ENCODE measurements at regions not wholly inside any gene's neighbourhood (a gene's known extent, or its start where the extent isn't known, plus 50 kb on each side); places are given as distances from the start of the nearest gene placed in this dataset.

DNA sequence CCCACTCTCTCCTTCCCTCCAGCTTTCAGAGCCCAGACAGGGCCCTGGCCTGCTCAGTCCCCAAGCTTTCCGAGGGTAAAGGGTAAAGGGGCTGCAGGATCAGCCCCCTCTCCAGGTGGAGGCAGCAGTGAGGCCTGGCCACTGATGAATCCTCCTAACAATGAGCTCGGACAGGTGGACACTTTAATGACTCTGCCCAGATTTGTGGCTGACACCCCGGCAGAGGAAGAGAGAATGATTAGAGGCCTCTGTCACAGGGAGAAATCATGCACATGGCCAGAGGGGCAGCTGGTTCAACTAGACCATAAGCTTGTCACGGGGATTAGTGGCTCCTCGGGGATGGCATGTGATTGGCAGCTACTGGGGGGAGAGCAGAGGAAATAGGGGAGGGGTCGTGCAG lies 587.5 kb upstream of the B3GAT1 start:
- no peak for TF ChIP-seq CTCF (IDR thresholded peaks at IDR 0.05)
- no peak for TF ChIP-seq POLR2A (IDR thresholded peaks at IDR 0.05)

Data from lower leg skin (tissue), 3 donors.